ENCODE measurements at regions not wholly inside any gene's neighbourhood (a gene's known extent, or its start where the extent isn't known, plus 50 kb on each side); places are given as distances from the start of the nearest gene placed in this dataset.

DNA sequence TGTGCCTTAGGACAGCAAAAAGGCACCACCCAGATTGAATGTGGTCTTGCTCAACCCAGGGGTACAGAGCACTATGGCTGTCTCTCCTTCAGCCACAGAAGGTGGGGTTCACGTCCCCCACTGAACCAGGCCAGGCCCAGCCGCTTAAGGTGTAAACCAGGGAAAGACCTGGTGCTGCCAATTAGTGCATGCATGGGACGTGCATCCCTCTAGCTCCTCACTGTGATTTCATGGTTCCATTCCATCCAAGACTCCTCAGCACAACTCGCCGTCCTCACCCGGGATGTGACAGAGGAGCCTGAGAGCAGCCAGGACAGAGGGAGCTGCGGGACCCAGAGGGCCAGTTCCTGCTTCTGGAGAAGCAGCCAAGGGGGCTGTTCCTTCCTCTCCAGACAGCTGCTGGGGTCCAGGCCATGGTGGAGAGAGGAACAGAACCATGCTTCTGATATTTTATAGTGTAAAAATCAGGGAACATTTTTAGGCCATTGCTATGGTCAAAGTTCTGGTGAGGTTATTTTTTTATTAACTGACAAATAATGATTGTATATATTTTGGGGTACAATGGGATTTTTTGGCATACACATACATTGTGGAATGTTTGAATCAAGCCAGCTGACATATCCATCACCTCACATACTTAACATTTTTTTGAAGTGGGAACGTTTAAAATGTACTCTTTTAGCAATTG is 492.2 kb upstream of the B3GAT1 start:
- TF ChIP-seq, protein P1, sequence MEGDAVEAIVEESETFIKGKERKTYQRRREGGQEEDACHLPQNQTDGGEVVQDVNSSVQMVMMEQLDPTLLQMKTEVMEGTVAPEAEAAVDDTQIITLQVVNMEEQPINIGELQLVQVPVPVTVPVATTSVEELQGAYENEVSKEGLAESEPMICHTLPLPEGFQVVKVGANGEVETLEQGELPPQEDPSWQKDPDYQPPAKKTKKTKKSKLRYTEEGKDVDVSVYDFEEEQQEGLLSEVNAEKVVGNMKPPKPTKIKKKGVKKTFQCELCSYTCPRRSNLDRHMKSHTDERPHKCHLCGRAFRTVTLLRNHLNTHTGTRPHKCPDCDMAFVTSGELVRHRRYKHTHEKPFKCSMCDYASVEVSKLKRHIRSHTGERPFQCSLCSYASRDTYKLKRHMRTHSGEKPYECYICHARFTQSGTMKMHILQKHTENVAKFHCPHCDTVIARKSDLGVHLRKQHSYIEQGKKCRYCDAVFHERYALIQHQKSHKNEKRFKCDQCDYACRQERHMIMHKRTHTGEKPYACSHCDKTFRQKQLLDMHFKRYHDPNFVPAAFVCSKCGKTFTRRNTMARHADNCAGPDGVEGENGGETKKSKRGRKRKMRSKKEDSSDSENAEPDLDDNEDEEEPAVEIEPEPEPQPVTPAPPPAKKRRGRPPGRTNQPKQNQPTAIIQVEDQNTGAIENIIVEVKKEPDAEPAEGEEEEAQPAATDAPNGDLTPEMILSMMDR (tag by site-specific recombination; IDR thresholded peaks at IDR 0.05): no peak
- TF ChIP-seq, protein P2, sequence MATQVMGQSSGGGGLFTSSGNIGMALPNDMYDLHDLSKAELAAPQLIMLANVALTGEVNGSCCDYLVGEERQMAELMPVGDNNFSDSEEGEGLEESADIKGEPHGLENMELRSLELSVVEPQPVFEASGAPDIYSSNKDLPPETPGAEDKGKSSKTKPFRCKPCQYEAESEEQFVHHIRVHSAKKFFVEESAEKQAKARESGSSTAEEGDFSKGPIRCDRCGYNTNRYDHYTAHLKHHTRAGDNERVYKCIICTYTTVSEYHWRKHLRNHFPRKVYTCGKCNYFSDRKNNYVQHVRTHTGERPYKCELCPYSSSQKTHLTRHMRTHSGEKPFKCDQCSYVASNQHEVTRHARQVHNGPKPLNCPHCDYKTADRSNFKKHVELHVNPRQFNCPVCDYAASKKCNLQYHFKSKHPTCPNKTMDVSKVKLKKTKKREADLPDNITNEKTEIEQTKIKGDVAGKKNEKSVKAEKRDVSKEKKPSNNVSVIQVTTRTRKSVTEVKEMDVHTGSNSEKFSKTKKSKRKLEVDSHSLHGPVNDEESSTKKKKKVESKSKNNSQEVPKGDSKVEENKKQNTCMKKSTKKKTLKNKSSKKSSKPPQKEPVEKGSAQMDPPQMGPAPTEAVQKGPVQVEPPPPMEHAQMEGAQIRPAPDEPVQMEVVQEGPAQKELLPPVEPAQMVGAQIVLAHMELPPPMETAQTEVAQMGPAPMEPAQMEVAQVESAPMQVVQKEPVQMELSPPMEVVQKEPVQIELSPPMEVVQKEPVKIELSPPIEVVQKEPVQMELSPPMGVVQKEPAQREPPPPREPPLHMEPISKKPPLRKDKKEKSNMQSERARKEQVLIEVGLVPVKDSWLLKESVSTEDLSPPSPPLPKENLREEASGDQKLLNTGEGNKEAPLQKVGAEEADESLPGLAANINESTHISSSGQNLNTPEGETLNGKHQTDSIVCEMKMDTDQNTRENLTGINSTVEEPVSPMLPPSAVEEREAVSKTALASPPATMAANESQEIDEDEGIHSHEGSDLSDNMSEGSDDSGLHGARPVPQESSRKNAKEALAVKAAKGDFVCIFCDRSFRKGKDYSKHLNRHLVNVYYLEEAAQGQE (tag by site-specific recombination; IDR thresholded peaks at IDR 0.05): no peak
- TF ChIP-seq ZEB2 (tag by site-specific recombination; IDR thresholded peaks at IDR 0.05) (no peak), SP2 (tag by site-specific recombination; IDR thresholded peaks at IDR 0.05) (no peak), ZNF274 (IDR thresholded peaks at IDR 0.05; ENCODE audit: low read length) (no peak), ZNF274 (tag by site-specific recombination; IDR thresholded peaks at IDR 0.05; ENCODE audit: borderline replicate concordance) (no peak), KLF10 (tag by site-specific recombination; IDR thresholded peaks at IDR 0.05) (no peak), ZNF48 (tag by site-specific recombination; IDR thresholded peaks at IDR 0.05) (no peak)
- TF ChIP-seq, protein P3, sequence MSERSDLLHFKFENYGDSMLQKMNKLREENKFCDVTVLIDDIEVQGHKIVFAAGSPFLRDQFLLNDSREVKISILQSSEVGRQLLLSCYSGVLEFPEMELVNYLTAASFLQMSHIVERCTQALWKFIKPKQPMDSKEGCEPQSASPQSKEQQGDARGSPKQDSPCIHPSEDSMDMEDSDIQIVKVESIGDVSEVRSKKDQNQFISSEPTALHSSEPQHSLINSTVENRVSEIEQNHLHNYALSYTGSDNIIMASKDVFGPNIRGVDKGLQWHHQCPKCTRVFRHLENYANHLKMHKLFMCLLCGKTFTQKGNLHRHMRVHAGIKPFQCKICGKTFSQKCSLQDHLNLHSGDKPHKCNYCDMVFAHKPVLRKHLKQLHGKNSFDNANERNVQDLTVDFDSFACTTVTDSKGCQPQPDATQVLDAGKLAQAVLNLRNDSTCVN (tag by site-specific recombination; optimal IDR thresholded peaks at IDR 0.05): no peak
- TF ChIP-seq, protein P4, sequence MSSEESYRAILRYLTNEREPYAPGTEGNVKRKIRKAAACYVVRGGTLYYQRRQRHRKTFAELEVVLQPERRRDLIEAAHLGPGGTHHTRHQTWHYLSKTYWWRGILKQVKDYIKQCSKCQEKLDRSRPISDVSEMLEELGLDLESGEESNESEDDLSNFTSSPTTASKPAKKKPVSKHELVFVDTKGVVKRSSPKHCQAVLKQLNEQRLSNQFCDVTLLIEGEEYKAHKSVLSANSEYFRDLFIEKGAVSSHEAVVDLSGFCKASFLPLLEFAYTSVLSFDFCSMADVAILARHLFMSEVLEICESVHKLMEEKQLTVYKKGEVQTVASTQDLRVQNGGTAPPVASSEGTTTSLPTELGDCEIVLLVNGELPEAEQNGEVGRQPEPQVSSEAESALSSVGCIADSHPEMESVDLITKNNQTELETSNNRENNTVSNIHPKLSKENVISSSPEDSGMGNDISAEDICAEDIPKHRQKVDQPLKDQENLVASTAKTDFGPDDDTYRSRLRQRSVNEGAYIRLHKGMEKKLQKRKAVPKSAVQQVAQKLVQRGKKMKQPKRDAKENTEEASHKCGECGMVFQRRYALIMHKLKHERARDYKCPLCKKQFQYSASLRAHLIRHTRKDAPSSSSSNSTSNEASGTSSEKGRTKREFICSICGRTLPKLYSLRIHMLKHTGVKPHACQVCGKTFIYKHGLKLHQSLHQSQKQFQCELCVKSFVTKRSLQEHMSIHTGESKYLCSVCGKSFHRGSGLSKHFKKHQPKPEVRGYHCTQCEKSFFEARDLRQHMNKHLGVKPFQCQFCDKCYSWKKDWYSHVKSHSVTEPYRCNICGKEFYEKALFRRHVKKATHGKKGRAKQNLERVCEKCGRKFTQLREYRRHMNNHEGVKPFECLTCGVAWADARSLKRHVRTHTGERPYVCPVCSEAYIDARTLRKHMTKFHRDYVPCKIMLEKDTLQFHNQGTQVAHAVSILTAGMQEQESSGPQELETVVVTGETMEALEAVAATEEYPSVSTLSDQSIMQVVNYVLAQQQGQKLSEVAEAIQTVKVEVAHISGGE (tag by site-specific recombination; conservative IDR thresholded peaks at IDR 0.05; ENCODE audit: low read depth): no peak

Data from HEK293 (cell line).